Peyer's patch (tissue), 4 donors: ENCODE measurements at regions not wholly inside any gene's neighbourhood (a gene's known extent, or its start where the extent isn't known, plus 50 kb on each side); places are given as distances from the start of the nearest gene placed in this dataset.

Source experiments
- DNase-seq, 3 donors: peaks; one replicate each; pipeline ENCODE4 v3.0.0-alpha.2; 2017 to 2019
- H3K27ac ChIP-seq, 4 donors: fragments of 200-600 bp; sonication (generic); one replicate each; pipeline ENCODE4 v1.5.1; 2016 to 2019
- H3K27me3 ChIP-seq, 2 donors: fragments of 200-600 bp; sonication (generic); one replicate each; pipeline ENCODE4 v1.5.1; 2019
- H3K36me3 ChIP-seq, 3 donors: fragments of 200-600 bp; sonication (generic); one replicate each; pipeline ENCODE4 v1.5.1; 2016 to 2019
- H3K4me1 ChIP-seq, 4 donors: fragments of 200-600 bp; sonication (generic); one replicate each; pipeline ENCODE4 v1.5.1; 2016 to 2019
- H3K4me3 ChIP-seq, 4 donors: fragments of 200-600 bp; sonication (generic); 1 replicate in 3 of 4; 2 replicates in 1 of 4; pipeline ENCODE4 v1.5.1; 2016 to 2019; ENCODE audit warnings: mild to moderate bottlenecking in 1 of 4
- H3K9me3 ChIP-seq, 4 donors: fragments of 200-600 bp; sonication (generic); one replicate each; pipeline ENCODE4 v1.5.1; 2016 to 2019; ENCODE audit warnings: mild to moderate bottlenecking in 1 of 4
- CTCF ChIP-seq, 6 experiments: fragments of 450-650 bp in 4 of 6; fragments of 200-600 bp in 2 of 6; sonication (generic) in 1 of 6; IDR thresholded peaks; one replicate each; pipeline ENCODE4 v1.5.1; 2017 to 2019; ENCODE audit warnings: antibody characterized with exemption in 6 of 6, mild to moderate bottlenecking in 3 of 6, moderate library complexity in 1 of 6
- POLR2A ChIP-seq, 2 donors: fragments of 450-650 bp; IDR thresholded peaks; one replicate each; pipeline ENCODE4 v1.5.1; 2017; ENCODE audit warnings: antibody characterized with exemption in 2 of 2, mild to moderate bottlenecking in 2 of 2, moderate library complexity in 2 of 2

- TF ChIP-seq POLR2A (IDR thresholded peaks at IDR 0.05), result no peak
- TF ChIP-seq CTCF (IDR thresholded peaks at IDR 0.05), result no peak
- DNase-seq, result no peak
- H3K9me3 ChIP-seq, result no peaks in the 10 kb centered on the region
- no peaks in the 10 kb centered on the region for H3K36me3 ChIP-seq
- no peak overlapping the region for H3K27ac ChIP-seq
- H3K27me3 ChIP-seq, result no peaks in the 10 kb centered on the region
- H3K4me3 ChIP-seq, result no peak overlapping the region
- no peaks in the 10 kb centered on the region for H3K4me1 ChIP-seq
These were observed 384.4 kb downstream of the MTRR start for GRCh38 chr5:8253376-8253775.

DNA sequence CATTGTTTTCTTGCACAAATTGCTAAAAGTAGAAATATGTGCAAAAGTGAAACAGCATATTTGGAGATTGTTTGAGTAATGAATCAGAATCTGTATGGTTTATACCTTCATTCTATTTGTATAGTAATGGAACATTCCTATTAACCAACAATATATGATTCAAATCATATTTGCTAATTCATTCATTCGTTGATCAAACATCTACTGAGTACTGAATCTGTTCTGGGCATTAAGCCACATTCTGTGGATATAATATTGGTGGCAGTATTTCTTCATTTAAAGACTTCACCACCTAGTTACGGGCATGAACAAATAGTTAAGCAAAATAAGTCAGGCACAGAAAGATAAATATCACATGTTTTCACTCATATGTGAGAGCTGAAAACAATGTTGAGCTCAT lies 385.7 kb downstream of the MTRR start:
- no peaks in the 10 kb centered on the region for H3K4me1 ChIP-seq
- no peak overlapping the region for H3K4me3 ChIP-seq
- H3K36me3 ChIP-seq, result no peaks in the 10 kb centered on the region
- TF ChIP-seq CTCF (IDR thresholded peaks at IDR 0.05) (no peak), POLR2A (IDR thresholded peaks at IDR 0.05) (no peak)
- no peak for DNase-seq
- no peaks in the 10 kb centered on the region for H3K9me3 ChIP-seq
- H3K27me3 ChIP-seq, result no peaks in the 10 kb centered on the region
- no peak overlapping the region for H3K27ac ChIP-seq

DNA sequence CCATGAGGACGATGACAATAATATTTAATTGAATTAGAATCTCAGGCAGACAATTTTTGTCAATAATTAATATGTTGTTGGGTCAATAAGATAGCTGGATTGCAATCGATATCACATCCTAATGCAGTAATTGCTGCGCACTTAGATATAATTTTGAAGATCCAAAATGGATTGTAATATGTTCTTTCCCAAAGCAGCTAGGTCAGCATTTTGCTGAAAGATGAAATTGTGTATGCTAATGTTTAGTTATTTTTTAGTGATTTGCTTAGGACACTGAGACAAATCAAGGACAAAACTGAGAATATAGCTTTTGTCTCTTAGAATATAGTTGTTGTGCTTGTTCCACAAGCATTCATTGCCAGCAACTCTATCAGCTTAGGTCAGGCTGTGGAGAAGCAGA lies 389.9 kb downstream of the MTRR start:
- H3K36me3 ChIP-seq, result no peaks in the 10 kb centered on the region
- H3K4me1 ChIP-seq, result no peaks in the 10 kb centered on the region
- no peak overlapping the region for H3K27ac ChIP-seq
- no peaks in the 10 kb centered on the region for H3K9me3 ChIP-seq
- DNase-seq, result no peak
- no peak overlapping the region for H3K4me3 ChIP-seq
- H3K27me3 ChIP-seq, result no peaks in the 10 kb centered on the region
- TF ChIP-seq CTCF (IDR thresholded peaks at IDR 0.05), result no peak
- TF ChIP-seq POLR2A (IDR thresholded peaks at IDR 0.05), result no peak

GRCh38 chr5:8270246-8270645 lies 401.3 kb downstream of the MTRR start:
- H3K4me3 ChIP-seq, result no peak overlapping the region
- no peaks in the 10 kb centered on the region for H3K36me3 ChIP-seq
- H3K4me1 ChIP-seq, result no peaks in the 10 kb centered on the region
- no peaks in the 10 kb centered on the region for H3K9me3 ChIP-seq
- H3K27ac ChIP-seq, result no peak overlapping the region
- no peak for TF ChIP-seq CTCF (IDR thresholded peaks at IDR 0.05)
- no peak for TF ChIP-seq POLR2A (IDR thresholded peaks at IDR 0.05)
- no peak for DNase-seq
- H3K27me3 ChIP-seq, result no peaks in the 10 kb centered on the region

GRCh38 chr5:8280711-8281363 lies 411.9 kb downstream of the MTRR start:
- Histone ChIP-seq H3K36me3 (no peaks in the 10 kb centered on the region), H3K4me1 (no peaks in the 10 kb centered on the region), H3K27me3 (no peaks in the 10 kb centered on the region), H3K27ac (no peak overlapping the region), H3K4me3 (no peak overlapping the region), H3K9me3 (no peaks in the 10 kb centered on the region)
- TF ChIP-seq CTCF (IDR thresholded peaks at IDR 0.05) (no peak), POLR2A (IDR thresholded peaks at IDR 0.05) (no peak)
- DNase-seq, result no peak

- no peak overlapping the region for H3K27ac ChIP-seq
- no peak for DNase-seq
- no peaks in the 10 kb centered on the region for H3K36me3 ChIP-seq
- H3K4me3 ChIP-seq, result no peak overlapping the region
- H3K27me3 ChIP-seq, result no peaks in the 10 kb centered on the region
- no peaks in the 10 kb centered on the region for H3K4me1 ChIP-seq
- TF ChIP-seq CTCF (IDR thresholded peaks at IDR 0.05), result no peak
- no peak for TF ChIP-seq POLR2A (IDR thresholded peaks at IDR 0.05)
- no peaks in the 10 kb centered on the region for H3K9me3 ChIP-seq
These were observed 419.4 kb downstream of the MTRR start for GRCh38 chr5:8288334-8288733.
